GM21423 (cell line): ENCODE measurements at regions not wholly inside any gene's neighbourhood (a gene's known extent, or its start where the extent isn't known, plus 50 kb on each side); places are given as distances from the start of the nearest gene placed in this dataset.
"Not testable (repeated sequence)": the region's sequence is repeated elsewhere in the genome, so short reads cannot be mapped to it uniquely, and the experiment has no call there.

ENCODE experiments used
- ATAC-seq: cut with Tn5 transposase; IDR thresholded peaks from one replicate; pipeline ENCODE4 v1.9.1; 2021; ENCODE audit warnings: mild to moderate bottlenecking, moderate library complexity; ENCODE audit not compliant: unreplicated experiment

- no peak for ATAC-seq
These were observed 253.6 kb downstream of the C3orf38 start for GRCh38 chr3:88403319-88403718.

GRCh38 chr3:88408097-88408496 is 258.3 kb downstream of the C3orf38 start:
- ATAC-seq, result no peak

GRCh38 chr3:88408935-88409334 is 259.2 kb downstream of the C3orf38 start:
- ATAC-seq, result no peak

- peak; percentile 48 for ATAC-seq
These were observed 260.5 kb downstream of the C3orf38 start for GRCh38 chr3:88410259-88410658.

GRCh38 chr3:88412346-88412745 is 262.6 kb downstream of the C3orf38 start:
- ATAC-seq, result no peak

- ATAC-seq, result no peak
These were observed 266.7 kb downstream of the C3orf38 start for GRCh38 chr3:88416436-88416835.

- no peak for ATAC-seq
These were observed 268.5 kb downstream of the C3orf38 start for GRCh38 chr3:88418219-88418618.

GRCh38 chr3:88433568-88433967 is 283.8 kb downstream of the C3orf38 start:
- peak; percentile 99 for ATAC-seq

GRCh38 chr3:88434001-88434400 is 284.2 kb downstream of the C3orf38 start:
- no peak for ATAC-seq

- ATAC-seq, result peak; percentile 46
These were observed 290.9 kb downstream of the C3orf38 start for GRCh38 chr3:88440701-88441100.

- no peak for ATAC-seq
These were observed 293.3 kb downstream of the C3orf38 start for GRCh38 chr3:88443066-88443465.

- no peak for ATAC-seq
These were observed 294.5 kb downstream of the C3orf38 start for GRCh38 chr3:88444251-88444650.

- no peak for ATAC-seq
These were observed 302.5 kb downstream of the C3orf38 start for GRCh38 chr3:88452228-88452627.

GRCh38 chr3:88460369-88460768 is 310.6 kb downstream of the C3orf38 start:
- no peak for ATAC-seq

GRCh38 chr3:88462230-88462629 is 312.5 kb downstream of the C3orf38 start:
- no peak for ATAC-seq

- ATAC-seq, result no peak
These were observed 317.4 kb downstream of the C3orf38 start for GRCh38 chr3:88467191-88467590.

- no peak for ATAC-seq
These were observed 319.5 kb downstream of the C3orf38 start for GRCh38 chr3:88469216-88469615.

GRCh38 chr3:88478460-88478859 is 328.7 kb downstream of the C3orf38 start:
- ATAC-seq, result no peak

GRCh38 chr3:88480822-88481221 is 331.1 kb downstream of the C3orf38 start:
- no peak for ATAC-seq

- no peak for ATAC-seq
These were observed 335.2 kb downstream of the C3orf38 start for GRCh38 chr3:88485001-88485400.

- ATAC-seq, result not testable (repeated sequence)
These were observed 359.1 kb downstream of the C3orf38 start for GRCh38 chr3:88508818-88509217.

- no peak for ATAC-seq
These were observed 359.8 kb downstream of the C3orf38 start for GRCh38 chr3:88509582-88509981.

- no peak for ATAC-seq
These were observed 378.7 kb downstream of the C3orf38 start for GRCh38 chr3:88528494-88528893.

GRCh38 chr3:88534534-88534933 is 384.8 kb downstream of the C3orf38 start:
- ATAC-seq, result no peak
